Adrenal gland (tissue), 9 donors: ENCODE measurements at regions not wholly inside any gene's neighbourhood (a gene's known extent, or its start where the extent isn't known, plus 50 kb on each side); places are given as distances from the start of the nearest gene placed in this dataset.

Experiments
- DNase-seq, 7 donors: peaks; one replicate each; pipeline ENCODE4 v3.0.0-alpha.2; 2019 to 2020
- H3K27ac ChIP-seq, 5 donors: fragments of 200-600 bp; sonication (generic) in 4 of 5; 1 replicate in 3 of 5; 2 replicates in 2 of 5; pipeline versions ENCODE4 v1.5.1 to v1.8.0; 2016 to 2020; ENCODE audit warnings: mild to moderate bottlenecking in 1 of 5
- H3K27me3 ChIP-seq: fragments of 200-600 bp; 2 replicates; pipeline ENCODE4 v1.8.0; 2021
- H3K36me3 ChIP-seq, 2 donors: fragments of 200-600 bp; replicated peaks in 1 of 2; 1 replicate in 1 of 2; 2 replicates in 1 of 2; pipeline versions ENCODE4 v1.5.1 to v1.8.0; 2018 to 2022
- H3K4me1 ChIP-seq, 2 donors: fragments of 200-600 bp; replicated peaks in 1 of 2; 1 replicate in 1 of 2; 2 replicates in 1 of 2; pipeline versions ENCODE4 v1.5.1 to v1.8.0; 2018 to 2021
- H3K4me3 ChIP-seq, 4 donors: fragments of 200-600 bp; sonication (generic) in 3 of 4; one replicate each; pipeline ENCODE4 v1.5.1; 2016 to 2018
- H3K9me3 ChIP-seq, 3 donors: fragments of 200-600 bp; sonication (generic) in 1 of 3; replicated peaks in 1 of 3; 1 replicate in 2 of 3; 2 replicates in 1 of 3; pipeline versions ENCODE4 v1.5.1 to v1.8.0; 2016 to 2021
- POLR2A ChIP-seq, 2 donors: fragments of 450-650 bp; IDR thresholded peaks; one replicate each; pipeline ENCODE4 v1.6.1; 2017; ENCODE audit warnings: antibody characterized with exemption in 2 of 2, mild to moderate bottlenecking in 2 of 2, moderate library complexity in 1 of 2
- WGBS, 4 donors: extraction: QIAGEN DNeasy Blood & Tissue Kit in 2 of 4; methylation state at CpG; one replicate each; pipeline versions ENCODE4 v1.1.5 to v1.1.7; 2013 to 2017; 5-methylcytosine and 5-hydroxymethylcytosine counted together
- intact Hi-C, 2 donors: fragments of 100-400 bp; cut with DNase I; formaldehyde crosslinking; loops; one replicate each; pipeline versions ENCODE4 v1.14.1 to v1.15.0; 2022 to 2023
- TF ChIP-seq, protein P1 (sequence below), 6 experiments: fragments of 450-650 bp in 4 of 6; fragments of 200-600 bp in 2 of 6; sonication (generic) in 1 of 6; IDR thresholded peaks; 1 replicate in 5 of 6; 2 replicates in 1 of 6; pipeline versions ENCODE4 v1.5.1 to v1.8.0; 2016 to 2021; ENCODE audit warnings: antibody characterized with exemption in 6 of 6, mild to moderate bottlenecking in 2 of 6, moderate library complexity in 1 of 6
- donor health status: healthy with polysubstance abuse.
- donor health status: Bipolar disorder and iron deficiency.
- donor health status: DM: yes; HTN: yes; CAD: no.
- donor health status: DM: no; HTN: no; CAD: no.
- donor health status: DM: no; HTN: no; CAD: no.

GRCh38 chr16:52076332-52076731, 470.6 kb downstream of the TOX3 start:
- Histone ChIP-seq H3K4me1 (no peaks in the 10 kb centered on the region), H3K4me3 (no peak overlapping the region), H3K27ac (no peak overlapping the region), H3K36me3 (no peaks in the 10 kb centered on the region), H3K9me3 (no peaks in the 10 kb centered on the region), H3K27me3 (no peaks in the 10 kb centered on the region)
- DNase-seq, result no peak
- 71 to 83% (median 81%) methylated on average over 6 of the region's 6 CpGs for WGBS, 4 donors
- TF ChIP-seq POLR2A (IDR thresholded peaks at IDR 0.05), result no peak
- TF ChIP-seq, protein P1, sequence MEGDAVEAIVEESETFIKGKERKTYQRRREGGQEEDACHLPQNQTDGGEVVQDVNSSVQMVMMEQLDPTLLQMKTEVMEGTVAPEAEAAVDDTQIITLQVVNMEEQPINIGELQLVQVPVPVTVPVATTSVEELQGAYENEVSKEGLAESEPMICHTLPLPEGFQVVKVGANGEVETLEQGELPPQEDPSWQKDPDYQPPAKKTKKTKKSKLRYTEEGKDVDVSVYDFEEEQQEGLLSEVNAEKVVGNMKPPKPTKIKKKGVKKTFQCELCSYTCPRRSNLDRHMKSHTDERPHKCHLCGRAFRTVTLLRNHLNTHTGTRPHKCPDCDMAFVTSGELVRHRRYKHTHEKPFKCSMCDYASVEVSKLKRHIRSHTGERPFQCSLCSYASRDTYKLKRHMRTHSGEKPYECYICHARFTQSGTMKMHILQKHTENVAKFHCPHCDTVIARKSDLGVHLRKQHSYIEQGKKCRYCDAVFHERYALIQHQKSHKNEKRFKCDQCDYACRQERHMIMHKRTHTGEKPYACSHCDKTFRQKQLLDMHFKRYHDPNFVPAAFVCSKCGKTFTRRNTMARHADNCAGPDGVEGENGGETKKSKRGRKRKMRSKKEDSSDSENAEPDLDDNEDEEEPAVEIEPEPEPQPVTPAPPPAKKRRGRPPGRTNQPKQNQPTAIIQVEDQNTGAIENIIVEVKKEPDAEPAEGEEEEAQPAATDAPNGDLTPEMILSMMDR (IDR thresholded peaks at IDR 0.05), result no peak
- intact Hi-C loops, result no loop called here

- H3K4me1 ChIP-seq, result no peaks in the 10 kb centered on the region
- intact Hi-C loops, result loop anchor here in 1 of 2 donors (5.0 kb wide), 1 partner anchor 948 kb away; no protein-coding TSS in a partner anchor
- no peak overlapping the region for H3K4me3 ChIP-seq
- TF ChIP-seq POLR2A (IDR thresholded peaks at IDR 0.05), result no peak
- TF ChIP-seq, protein P1 (IDR thresholded peaks at IDR 0.05), result no peak
- no peaks in the 10 kb centered on the region for H3K9me3 ChIP-seq
- no peak overlapping the region for H3K27ac ChIP-seq
- no peaks in the 10 kb centered on the region for H3K36me3 ChIP-seq
- H3K27me3 ChIP-seq, result no peaks in the 10 kb centered on the region
- 68 to 92% (median 81%) methylated on average over 3 of the region's 3 CpGs for WGBS, 4 donors
- no peak for DNase-seq
Observed at GRCh38 chr16:52074133-52074532, 472.8 kb downstream of the TOX3 start.

- no peaks in the 10 kb centered on the region for H3K4me1 ChIP-seq
- intact Hi-C loops, result loop anchor here in 1 of 2 donors (5.0 kb wide), 1 partner anchor 949 kb away; no protein-coding TSS in a partner anchor
- WGBS, 4 donors, result 62 to 71% (median 68%) methylated on average over 3 of the region's 3 CpGs
Observed at GRCh38 chr16:52073024-52073423, 473.9 kb downstream of the TOX3 start.

GRCh38 chr16:52071101-52071500, 475.8 kb downstream of the TOX3 start:
- no peaks in the 10 kb centered on the region for H3K4me1 ChIP-seq
- no peaks in the 10 kb centered on the region for H3K27me3 ChIP-seq
- TF ChIP-seq, protein P1 (IDR thresholded peaks at IDR 0.05), result no peak
- TF ChIP-seq POLR2A (IDR thresholded peaks at IDR 0.05), result no peak
- no peak overlapping the region for H3K4me3 ChIP-seq
- H3K9me3 ChIP-seq, result no peaks in the 10 kb centered on the region
- WGBS, 4 donors, result 65 to 75% (median 70%) methylated on average over 4 of the region's 4 CpGs
- no peak overlapping the region for H3K27ac ChIP-seq
- no peak for DNase-seq
- intact Hi-C loops, result loop anchor here in 1 of 2 donors (5.0 kb wide), 1 partner anchor 951 kb away; no protein-coding TSS in a partner anchor
- no peaks in the 10 kb centered on the region for H3K36me3 ChIP-seq

More at GRCh38 chr16:52073024-52073423, 473.9 kb downstream of the TOX3 start:
- no peaks in the 10 kb centered on the region for H3K9me3 ChIP-seq
- no peaks in the 10 kb centered on the region for H3K36me3 ChIP-seq
- H3K27ac ChIP-seq, result no peak overlapping the region
- no peaks in the 10 kb centered on the region for H3K27me3 ChIP-seq
- no peak for TF ChIP-seq POLR2A (IDR thresholded peaks at IDR 0.05)
- TF ChIP-seq, protein P1 (IDR thresholded peaks at IDR 0.05), result no peak
- DNase-seq, result no peak
- no peak overlapping the region for H3K4me3 ChIP-seq
